PC-3 (cell line): ENCODE measurements at regions not wholly inside any gene's neighbourhood (a gene's known extent, or its start where the extent isn't known, plus 50 kb on each side); places are given as distances from the start of the nearest gene placed in this dataset.
A peak's percentile ranks its signal among the peaks of the same experiment; 100 is the strongest.

Source experiments
- ATAC-seq: fragments of 200-7000 bp; cut with Tn5 transposase; 2 replicates; pipeline ENCODE4 v1.9.1; 2020; ENCODE audit warnings: mild to moderate bottlenecking, moderate library complexity
- BruUV-seq: library from RNA; stranded (reverse); fragments of 400-500 nt; replicated peaks from 2 replicates; lab custom pipeline; 2021; lab: Mats Ljungman, UMichigan
- CTCF ChIA-PET: fragments of 300-600 bp; sonication (Branson Sonifier 250); formaldehyde crosslinking; loops from one replicate; lab custom pipeline; 2022; ENCODE audit warnings: antibody characterized with exemption; lab: Charles Lee
- POLR2A ChIA-PET: fragments of 300-600 bp; sonication (Branson Sonifier 250); formaldehyde crosslinking; loops from one replicate; lab custom pipeline; 2022; ENCODE audit warnings: antibody characterized with exemption; ENCODE audit not compliant: unreplicated experiment; lab: Charles Lee
- DNase-seq: peaks from one replicate; pipeline ENCODE4 v3.0.0-alpha.2; 2015
- H2AFZ ChIP-seq: fragments of 300-600 bp; sonication (generic); 2 replicates; pipeline ENCODE4 v1.6.0; 2016; ENCODE audit warnings: antibody characterized with exemption, low read length
- H3F3A ChIP-seq: fragments of 300-600 bp; sonication (generic); one replicate; pipeline ENCODE4 v1.6.0; 2017; ENCODE audit warnings: antibody characterized with exemption, low read length, control low read depth, mild to moderate bottlenecking; ENCODE audit not compliant: unreplicated experiment
- H3K27ac ChIP-seq: fragments of 300-600 bp; sonication (generic); 2 replicates; pipeline ENCODE4 v1.5.1; 2016; ENCODE audit warnings: mild to moderate bottlenecking, low read length
- H3K27me3 ChIP-seq: fragments of 300-600 bp; sonication (generic); 2 replicates; pipeline ENCODE4 v1.6.1; 2016; ENCODE audit warnings: low read length, mixed read lengths
- H3K36me3 ChIP-seq: fragments of 300-600 bp; sonication (generic); 2 replicates; pipeline ENCODE4 v1.6.1; 2016; ENCODE audit warnings: low read depth, mixed run types, low read length, mixed read lengths
- H3K4me1 ChIP-seq: fragments of 300-600 bp; sonication (generic); 2 replicates; pipeline ENCODE4 v1.5.1; 2016; ENCODE audit warnings: low read length; ENCODE audit not compliant: insufficient read depth
- H3K4me2 ChIP-seq: fragments of 300-600 bp; sonication (generic); 2 replicates; pipeline ENCODE4 v1.6.0; 2016; ENCODE audit warnings: low read length
- H3K4me3 ChIP-seq: fragments of 300-600 bp; sonication (generic); 2 replicates; pipeline ENCODE4 v1.5.1; 2016; ENCODE audit warnings: mild to moderate bottlenecking, low read length, mixed read lengths
- H3K79me2 ChIP-seq: fragments of 300-600 bp; sonication (generic); 2 replicates; pipeline ENCODE4 v1.6.1; 2017; ENCODE audit warnings: low read length, mixed read lengths
- H3K9ac ChIP-seq: fragments of 300-600 bp; sonication (generic); 2 replicates; pipeline ENCODE4 v1.6.0; 2016; ENCODE audit warnings: mild to moderate bottlenecking, low read length
- H3K9me2 ChIP-seq: fragments of 300-600 bp; sonication (generic); replicated peaks from 2 replicates; pipeline ENCODE4 v1.6.1; 2016; ENCODE audit warnings: mixed run types, low read length, mixed read lengths
- H3K9me3 ChIP-seq: fragments of 300-600 bp; sonication (generic); 2 replicates; pipeline ENCODE4 v1.6.1; 2016; ENCODE audit warnings: low read length, mixed read lengths
- H4K20me1 ChIP-seq: fragments of 300-600 bp; sonication (generic); 2 replicates; pipeline ENCODE4 v1.6.1; 2016; ENCODE audit warnings: low read length, mixed read lengths
- EZH2 ChIP-seq: fragments of 300-600 bp; sonication (generic); IDR thresholded peaks from one replicate; pipeline ENCODE4 v1.6.1; 2017; ENCODE audit warnings: antibody characterized with exemption, mild to moderate bottlenecking, low read length; ENCODE audit not compliant: unreplicated experiment
- EZH2phosphoT487 ChIP-seq: fragments of 300-600 bp; sonication (generic); IDR thresholded peaks from 2 replicates; pipeline ENCODE4 v1.6.1; 2018; ENCODE audit warnings: mild to moderate bottlenecking, antibody characterized with exemption, low read length, borderline replicate concordance
- intact Hi-C: fragments of 100-400 bp; cut with micrococcal nuclease; formaldehyde crosslinking; loops from 2 replicates; pipeline ENCODE4 v1.9.0; 2023
- TF ChIP-seq, protein P1 (sequence below): fragments of 300-600 bp; sonication (generic); conservative IDR thresholded peaks from 2 replicates; pipeline ENCODE4 v1.5.1; 2017; ENCODE audit warnings: antibody characterized with exemption, low read depth, mild to moderate bottlenecking, low read length

GRCh38 chr4:151538963-151539362 lies 130.0 kb downstream of the FHIP1A start:
- Histone ChIP-seq H3K27me3 (no peaks in the 10 kb centered on the region), H3K27ac (no peak overlapping the region), H3K9me2 (no peaks in the 10 kb centered on the region), H3K4me3 (no peak overlapping the region), H3K79me2 (peaks cover 8% of the 10 kb centered on the region; the same call in 1 of the 2 replicates), H3K9me3 (no peaks in the 10 kb centered on the region), H3K9ac (no peak overlapping the region), H2AFZ (no peak overlapping the region), H3K36me3 (no peaks in the 10 kb centered on the region), H3K4me1 (peaks cover 37% of the 10 kb centered on the region), H4K20me1 (no peaks in the 10 kb centered on the region), H3F3A (peaks cover 5% of the 10 kb centered on the region), H3K4me2 (no peak overlapping the region)
- ChIA-PET CTCF (no interaction called here), POLR2A (no interaction called here)
- no peak for ATAC-seq
- no TSS peak for BruUV-seq
- intact Hi-C loops, result no loop called here
- TF ChIP-seq EZH2, result no peak
- TF ChIP-seq, protein P1, sequence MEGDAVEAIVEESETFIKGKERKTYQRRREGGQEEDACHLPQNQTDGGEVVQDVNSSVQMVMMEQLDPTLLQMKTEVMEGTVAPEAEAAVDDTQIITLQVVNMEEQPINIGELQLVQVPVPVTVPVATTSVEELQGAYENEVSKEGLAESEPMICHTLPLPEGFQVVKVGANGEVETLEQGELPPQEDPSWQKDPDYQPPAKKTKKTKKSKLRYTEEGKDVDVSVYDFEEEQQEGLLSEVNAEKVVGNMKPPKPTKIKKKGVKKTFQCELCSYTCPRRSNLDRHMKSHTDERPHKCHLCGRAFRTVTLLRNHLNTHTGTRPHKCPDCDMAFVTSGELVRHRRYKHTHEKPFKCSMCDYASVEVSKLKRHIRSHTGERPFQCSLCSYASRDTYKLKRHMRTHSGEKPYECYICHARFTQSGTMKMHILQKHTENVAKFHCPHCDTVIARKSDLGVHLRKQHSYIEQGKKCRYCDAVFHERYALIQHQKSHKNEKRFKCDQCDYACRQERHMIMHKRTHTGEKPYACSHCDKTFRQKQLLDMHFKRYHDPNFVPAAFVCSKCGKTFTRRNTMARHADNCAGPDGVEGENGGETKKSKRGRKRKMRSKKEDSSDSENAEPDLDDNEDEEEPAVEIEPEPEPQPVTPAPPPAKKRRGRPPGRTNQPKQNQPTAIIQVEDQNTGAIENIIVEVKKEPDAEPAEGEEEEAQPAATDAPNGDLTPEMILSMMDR, result no peak
- TF ChIP-seq EZH2phosphoT487, result no peak
- peak; percentile 7 for DNase-seq

DNA sequence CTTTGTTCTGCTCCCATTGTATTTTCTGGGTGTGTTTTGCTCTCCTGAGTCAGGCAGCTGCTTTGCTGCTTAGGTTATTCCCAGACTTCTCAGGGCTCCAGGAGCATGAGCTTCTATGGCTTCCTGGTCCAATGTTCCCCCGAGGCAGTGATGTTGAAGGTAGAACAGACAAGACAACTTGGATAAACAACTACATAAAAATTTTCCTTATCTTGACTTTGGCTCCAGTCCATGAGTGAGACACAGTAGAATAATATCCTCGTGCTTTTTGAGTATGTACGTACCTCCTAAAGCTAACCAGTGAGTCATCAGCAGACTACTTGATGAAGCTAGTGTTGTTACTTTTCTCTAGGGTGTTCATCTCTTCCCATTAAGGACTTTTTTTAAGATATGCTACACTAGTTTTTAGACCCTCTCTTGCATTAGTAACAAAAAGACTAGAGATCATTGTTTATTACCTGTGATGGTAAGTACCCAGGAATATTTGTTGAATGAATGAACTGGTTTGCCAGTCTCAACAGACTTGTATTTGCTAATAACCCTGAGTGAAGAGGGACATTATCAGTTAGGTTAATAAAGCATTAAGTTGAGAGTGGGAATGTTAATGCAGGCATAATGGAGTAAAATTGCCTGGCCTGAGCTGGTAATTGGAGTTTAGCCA lies 131.9 kb downstream of the FHIP1A start:
- Histone ChIP-seq H3K4me1 (peaks cover 37% of the 10 kb centered on the region), H3K27me3 (no peaks in the 10 kb centered on the region), H3K9me2 (no peaks in the 10 kb centered on the region), H3K36me3 (no peaks in the 10 kb centered on the region), H3K27ac (peak overlapping the region; percentile 100), H3K79me2 (peaks cover 8% of the 10 kb centered on the region; the same call in 1 of the 2 replicates), H2AFZ (no peak overlapping the region), H3K9me3 (no peaks in the 10 kb centered on the region), H3K4me2 (peak overlapping the region; percentile 89), H3F3A (peaks cover 5% of the 10 kb centered on the region), H4K20me1 (no peaks in the 10 kb centered on the region), H3K4me3 (peak overlapping the region; percentile 56), H3K9ac (peak overlapping the region; percentile 90)
- intact Hi-C loops, result loop anchor here (5.0 kb wide), 1 partner anchor 134 kb away; the partner anchor contains the start of gene FHIP1A
- ATAC-seq, result peak; percentile 91
- ChIA-PET CTCF (interaction anchor here (0.6 to 1.4 kb wide), 3 partner anchors 64 to 236 kb away, joined by 3 to 5 read pairs (median 4); partner anchors contain the start of gene FHIP1A), POLR2A (no interaction called here)
- TF ChIP-seq, protein P1, result no peak
- TF ChIP-seq EZH2phosphoT487 (no peak), EZH2 (no peak)
- BruUV-seq, result no TSS peak
- peak; percentile 95 for DNase-seq
